Liver (tissue), 3 donors: ENCODE measurements at regions not wholly inside any gene's neighbourhood (a gene's known extent, or its start where the extent isn't known, plus 50 kb on each side); places are given as distances from the start of the nearest gene placed in this dataset.

Experiments used
- CTCF ChIP-seq: fragments of 150-350 bp; IDR thresholded peaks from 2 replicates; pipeline ENCODE4 v1.5.1; 2017; ENCODE audit warnings: improper control_type of control experiment, low read depth, low read length; ENCODE audit not compliant: missing input control
- EGR1 ChIP-seq, 2 donors: IDR thresholded peaks; 2 replicates each; pipeline ENCODE4 v1.6.1; 2016 to 2018; ENCODE audit warnings: antibody characterized with exemption in 2 of 2, low read depth in 2 of 2
- donor health status: healthy.
- donor health status: healthy.

- TF ChIP-seq CTCF (no peak), EGR1 (IDR thresholded peaks at IDR 0.05; ENCODE audit: low read depth in 2 of 2) (no peak)
Measured at GRCh38 chr13:20342311-20342710, 110.2 kb upstream of the GJB6 start.
